Astrocyte of the cerebellum (primary cell): ENCODE measurements at regions not wholly inside any gene's neighbourhood (a gene's known extent, or its start where the extent isn't known, plus 50 kb on each side); places are given as distances from the start of the nearest gene placed in this dataset.
A peak's percentile ranks its signal among the peaks of the same experiment; 100 is the strongest.

ENCODE experiments used
- DNase-seq: peaks from one replicate; pipeline ENCODE4 v3.0.0-alpha.2; 2011; ENCODE audit warnings: low read depth
- H3K4me3 ChIP-seq: 2 replicates; pipeline ENCODE4 v1.5.1; 2011; ENCODE audit warnings: mild to moderate bottlenecking, low read depth, low read length, moderate library complexity
- in situ Hi-C: cut with HindIII; loops from 2 replicates; pipeline ENCODE4 v1.10.0; 2017; ENCODE audit warnings: low sequenced_read_pairs
- TF ChIP-seq, protein P1 (sequence below): IDR thresholded peaks from 2 replicates; pipeline ENCODE4 v1.5.1; 2012; ENCODE audit warnings: low read length, low read depth, moderate library complexity, mild to moderate bottlenecking; ENCODE audit errors: missing control alignments

DNA sequence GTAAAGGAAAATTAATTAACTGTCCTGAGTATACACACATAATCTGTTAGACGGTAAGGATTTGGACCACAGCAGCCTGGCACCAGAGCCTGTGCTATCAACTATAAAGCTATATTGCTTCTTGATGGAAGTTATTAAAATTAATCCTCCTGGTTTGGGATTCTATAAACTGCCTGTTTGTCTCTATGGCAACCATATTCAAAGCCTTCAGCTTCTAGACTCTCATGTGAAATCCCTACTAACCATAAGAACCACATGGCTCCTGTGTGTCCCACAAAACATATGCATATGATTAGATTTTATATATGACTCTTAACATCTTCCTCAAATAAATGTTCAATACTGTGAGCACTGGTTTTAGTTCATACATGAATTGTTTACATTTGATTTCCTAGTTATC, 380.8 kb downstream of the ANKRD50 start:
- TF ChIP-seq, protein P1, sequence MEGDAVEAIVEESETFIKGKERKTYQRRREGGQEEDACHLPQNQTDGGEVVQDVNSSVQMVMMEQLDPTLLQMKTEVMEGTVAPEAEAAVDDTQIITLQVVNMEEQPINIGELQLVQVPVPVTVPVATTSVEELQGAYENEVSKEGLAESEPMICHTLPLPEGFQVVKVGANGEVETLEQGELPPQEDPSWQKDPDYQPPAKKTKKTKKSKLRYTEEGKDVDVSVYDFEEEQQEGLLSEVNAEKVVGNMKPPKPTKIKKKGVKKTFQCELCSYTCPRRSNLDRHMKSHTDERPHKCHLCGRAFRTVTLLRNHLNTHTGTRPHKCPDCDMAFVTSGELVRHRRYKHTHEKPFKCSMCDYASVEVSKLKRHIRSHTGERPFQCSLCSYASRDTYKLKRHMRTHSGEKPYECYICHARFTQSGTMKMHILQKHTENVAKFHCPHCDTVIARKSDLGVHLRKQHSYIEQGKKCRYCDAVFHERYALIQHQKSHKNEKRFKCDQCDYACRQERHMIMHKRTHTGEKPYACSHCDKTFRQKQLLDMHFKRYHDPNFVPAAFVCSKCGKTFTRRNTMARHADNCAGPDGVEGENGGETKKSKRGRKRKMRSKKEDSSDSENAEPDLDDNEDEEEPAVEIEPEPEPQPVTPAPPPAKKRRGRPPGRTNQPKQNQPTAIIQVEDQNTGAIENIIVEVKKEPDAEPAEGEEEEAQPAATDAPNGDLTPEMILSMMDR: no peak

DNA sequence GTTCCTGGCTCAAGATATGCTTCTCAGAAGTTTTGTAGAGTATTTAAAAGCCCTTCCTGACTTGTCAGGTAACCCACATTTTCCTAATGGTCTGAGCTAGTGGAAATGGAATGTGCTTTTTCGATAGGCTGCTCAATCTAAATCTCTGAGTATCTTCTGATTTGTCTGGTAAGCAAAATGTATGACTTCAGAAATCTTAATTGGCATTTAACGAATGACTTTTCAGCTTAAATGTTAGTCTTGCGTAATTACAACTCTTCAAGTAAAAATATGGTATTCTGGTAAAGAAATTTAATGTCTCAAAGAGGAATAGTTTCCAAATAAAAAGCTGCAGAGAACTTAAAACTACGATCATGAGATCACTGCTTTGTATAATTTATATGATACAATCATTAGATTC, 379.1 kb downstream of the ANKRD50 start:
- no peak for DNase-seq
- in situ Hi-C loops: no loop called here
- TF ChIP-seq, protein P1: no peak
- H3K4me3 ChIP-seq: no peak overlapping the region

More for the DNA sequence above, 380.8 kb downstream of the ANKRD50 start:
- in situ Hi-C loops: no loop called here
- H3K4me3 ChIP-seq: no peak overlapping the region
- no peak for DNase-seq

DNA sequence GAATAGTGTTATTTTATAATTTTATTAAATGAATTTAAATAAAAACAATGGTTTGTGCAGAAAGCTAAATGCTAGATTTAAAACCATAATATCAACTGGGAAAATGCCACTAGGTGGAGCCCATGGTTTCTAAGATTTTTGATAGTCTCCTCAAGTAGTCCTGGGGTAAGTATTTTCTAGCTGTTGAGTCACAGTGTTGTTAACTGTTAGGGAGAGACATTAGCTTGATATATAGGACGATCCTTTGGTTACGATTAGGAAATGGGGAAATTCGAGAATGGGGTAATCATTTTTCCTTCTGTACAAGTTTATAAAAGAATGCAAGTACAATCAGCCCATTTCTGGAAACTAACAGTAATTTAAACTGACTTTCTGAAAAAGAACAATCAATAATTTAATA, 378.4 kb downstream of the ANKRD50 start:
- peak; percentile 79 for DNase-seq
- TF ChIP-seq, protein P1: peak; percentile 47
- H3K4me3 ChIP-seq: no peak overlapping the region
- in situ Hi-C loops: no loop called here

DNA sequence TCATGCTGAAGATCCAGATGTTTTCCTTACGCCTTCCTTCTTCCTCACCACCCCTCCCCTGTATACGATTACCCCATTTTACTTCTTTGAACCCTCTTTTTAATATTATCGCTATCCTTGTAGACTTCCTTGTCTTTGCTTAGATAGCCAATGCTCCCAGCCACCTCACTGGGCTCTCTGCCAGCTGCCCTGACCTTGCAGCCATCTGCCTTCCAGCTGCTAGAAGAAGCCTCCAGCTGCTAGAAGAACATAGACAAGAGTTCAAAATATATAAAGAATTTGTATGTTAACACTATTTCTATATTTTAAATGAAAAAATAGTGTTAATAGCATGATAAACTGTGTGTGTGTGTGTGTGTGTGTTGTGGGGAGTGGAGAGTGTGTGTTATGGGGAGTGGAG, 374.7 kb downstream of the ANKRD50 start:
- TF ChIP-seq, protein P1: no peak
- DNase-seq: no peak
- in situ Hi-C loops: no loop called here
- no peak overlapping the region for H3K4me3 ChIP-seq

- DNase-seq: no peak
- H3K4me3 ChIP-seq: no peak overlapping the region
- TF ChIP-seq, protein P1: no peak
- in situ Hi-C loops: no loop called here
Observed at GRCh38 chr4:124343661-124344171, 368.8 kb downstream of the ANKRD50 start.

DNA sequence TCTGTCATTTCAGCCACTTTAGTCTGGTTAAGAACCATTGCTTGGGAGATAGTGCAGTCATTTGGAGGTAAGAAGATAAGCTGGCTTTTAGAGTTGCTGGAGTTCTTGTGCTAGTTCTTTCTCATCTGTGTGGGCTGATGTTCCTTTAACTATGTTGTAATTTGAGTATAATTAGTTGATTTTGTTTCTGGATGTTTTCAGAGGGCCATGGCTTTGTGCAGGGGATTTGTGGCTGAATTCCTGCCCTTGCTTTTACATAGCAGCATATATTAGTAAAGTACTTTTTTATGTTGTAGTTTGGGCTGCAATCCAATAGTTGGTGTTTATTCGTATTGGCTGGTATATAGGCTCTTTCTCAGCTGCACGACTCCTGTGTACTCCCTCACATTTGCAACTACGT, 339.6 kb downstream of the ANKRD50 start:
- DNase-seq: no peak
- TF ChIP-seq, protein P1: no peak
- in situ Hi-C loops: no loop called here
- no peak overlapping the region for H3K4me3 ChIP-seq

DNA sequence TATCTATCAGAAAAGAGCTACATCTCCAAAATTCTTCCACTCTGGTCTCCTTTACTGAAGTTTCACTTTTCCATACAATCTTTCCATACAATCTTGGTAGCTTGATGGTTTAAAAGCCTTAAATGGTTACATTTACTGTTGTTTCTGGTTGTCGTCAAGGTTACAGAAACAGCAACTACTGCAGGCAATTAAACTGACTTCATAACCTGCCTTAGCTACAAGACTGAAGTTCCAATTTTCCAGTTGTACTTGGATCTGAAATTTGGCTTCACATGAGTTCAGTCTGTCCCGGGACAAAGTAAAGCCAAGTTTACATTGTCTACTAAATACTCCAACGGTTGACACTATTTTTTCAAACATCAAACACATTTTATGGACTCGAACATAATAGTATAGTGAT, 326.4 kb downstream of the ANKRD50 start:
- H3K4me3 ChIP-seq: no peak overlapping the region
- no peak for DNase-seq
- in situ Hi-C loops: no loop called here
- TF ChIP-seq, protein P1: no peak
